Left ventricle myocardium inferior (tissue), 1 donor: ENCODE measurements at regions not wholly inside any gene's neighbourhood (a gene's known extent, or its start where the extent isn't known, plus 50 kb on each side); places are given as distances from the start of the nearest gene placed in this dataset.

Experiments
- DNase-seq: peaks from one replicate; pipeline ENCODE4 v3.0.0-alpha.2; 2020
- H3K27ac ChIP-seq: fragments of 200-600 bp; replicated peaks from 2 replicates; pipeline ENCODE4 v1.8.0; 2021
- H3K27me3 ChIP-seq: fragments of 200-600 bp; 2 replicates; pipeline ENCODE4 v1.8.0; 2021; ENCODE audit warnings: low read depth
- H3K36me3 ChIP-seq: fragments of 200-600 bp; 2 replicates; pipeline ENCODE4 v1.8.0; 2021
- H3K4me1 ChIP-seq: fragments of 200-600 bp; 2 replicates; pipeline ENCODE4 v1.8.0; 2021
- H3K4me3 ChIP-seq: fragments of 200-600 bp; 2 replicates; pipeline ENCODE4 v1.8.0; 2021; ENCODE audit warnings: mild to moderate bottlenecking, moderate library complexity
- H3K9me3 ChIP-seq: fragments of 200-600 bp; replicated peaks from 2 replicates; pipeline ENCODE4 v1.8.0; 2021
- CTCF ChIP-seq: fragments of 200-600 bp; IDR thresholded peaks from 2 replicates; pipeline ENCODE4 v1.8.0; 2021; ENCODE audit warnings: antibody characterized with exemption, mild to moderate bottlenecking, borderline replicate concordance
- intact Hi-C: fragments of 100-400 bp; cut with micrococcal nuclease; formaldehyde crosslinking; loops from one replicate; pipeline ENCODE4 v1.11.0; 2022
- donor health status: DM: no; HTN: yes; CAD: no; lungs with severe emphysema.

- Histone ChIP-seq H3K27ac (no peak overlapping the region), H3K4me1 (no peaks in the 10 kb centered on the region), H3K9me3 (no peaks in the 10 kb centered on the region), H3K27me3 (peaks cover 49% of the 10 kb centered on the region), H3K36me3 (no peaks in the 10 kb centered on the region), H3K4me3 (no peak overlapping the region)
- intact Hi-C loops, result no loop called here
- TF ChIP-seq CTCF, result no peak
- no peak for DNase-seq
Observed at GRCh38 chr2:177029075-177029474, 183.5 kb upstream of the HNRNPA3 start.

GRCh38 chr2:177029501-177029900, 183.1 kb upstream of the HNRNPA3 start:
- Histone ChIP-seq H3K27ac (no peak overlapping the region), H3K27me3 (peaks cover 52% of the 10 kb centered on the region)

GRCh38 chr2:177029901-177030300, 182.7 kb upstream of the HNRNPA3 start:
- no peaks in the 10 kb centered on the region for H3K36me3 ChIP-seq
- TF ChIP-seq CTCF, result no peak
- peaks cover 53% of the 10 kb centered on the region for H3K27me3 ChIP-seq
- H3K9me3 ChIP-seq, result no peaks in the 10 kb centered on the region
- H3K27ac ChIP-seq, result no peak overlapping the region
- H3K4me3 ChIP-seq, result no peak overlapping the region
- no peak for DNase-seq
- intact Hi-C loops, result no loop called here
- no peaks in the 10 kb centered on the region for H3K4me1 ChIP-seq

More at GRCh38 chr2:177029501-177029900, 183.1 kb upstream of the HNRNPA3 start:
- no peak for TF ChIP-seq CTCF
- no peak for DNase-seq
- intact Hi-C loops, result no loop called here
- Histone ChIP-seq H3K9me3 (no peaks in the 10 kb centered on the region), H3K36me3 (no peaks in the 10 kb centered on the region), H3K4me3 (no peak overlapping the region), H3K4me1 (no peaks in the 10 kb centered on the region)

GRCh38 chr2:177030451-177031105, 182.0 kb upstream of the HNRNPA3 start:
- peaks cover 57% of the 10 kb centered on the region for H3K27me3 ChIP-seq
- no peak overlapping the region for H3K4me3 ChIP-seq
- no peaks in the 10 kb centered on the region for H3K4me1 ChIP-seq
- no peak for DNase-seq
- H3K36me3 ChIP-seq, result no peaks in the 10 kb centered on the region
- intact Hi-C loops, result no loop called here
- TF ChIP-seq CTCF, result no peak
- no peak overlapping the region for H3K27ac ChIP-seq
- H3K9me3 ChIP-seq, result no peaks in the 10 kb centered on the region

- no peak for DNase-seq
- no peak for TF ChIP-seq CTCF
- no peak overlapping the region for H3K27ac ChIP-seq
- H3K27me3 ChIP-seq, result peaks cover 51% of the 10 kb centered on the region
- H3K4me3 ChIP-seq, result no peak overlapping the region
- intact Hi-C loops, result no loop called here
- H3K4me1 ChIP-seq, result no peaks in the 10 kb centered on the region
- no peaks in the 10 kb centered on the region for H3K9me3 ChIP-seq
- H3K36me3 ChIP-seq, result no peaks in the 10 kb centered on the region
Observed at GRCh38 chr2:177031438-177032180, 181.0 kb upstream of the HNRNPA3 start.
